Endodermal cell (in vitro differentiated cells): ENCODE measurements at regions not wholly inside any gene's neighbourhood (a gene's known extent, or its start where the extent isn't known, plus 50 kb on each side); places are given as distances from the start of the nearest gene placed in this dataset.

Experiments
- DNase-seq: peaks from one replicate; pipeline ENCODE4 v3.0.0-alpha.2; 2017
- H3K27ac ChIP-seq: 2 replicates; pipeline ENCODE4 v1.5.1; 2013; ENCODE audit warnings: mild to moderate bottlenecking, low read depth, low read length, moderate library complexity
- H3K27me3 ChIP-seq: 2 replicates; pipeline ENCODE4 v1.6.1; 2013; ENCODE audit warnings: mild to moderate bottlenecking, low read length, moderate library complexity; ENCODE audit not compliant: insufficient read depth, control insufficient read depth, poor library complexity, severe bottlenecking
- H3K36me3 ChIP-seq: 2 replicates; pipeline ENCODE4 v1.7.0; 2013; ENCODE audit warnings: mild to moderate bottlenecking, low read length, moderate library complexity; ENCODE audit not compliant: control insufficient read depth, insufficient read depth
- H3K4me1 ChIP-seq: one replicate; pipeline ENCODE4 v1.7.0; 2013; ENCODE audit warnings: low read length; ENCODE audit not compliant: control insufficient read depth, insufficient read depth
- H3K4me3 ChIP-seq: 2 replicates; pipeline ENCODE4 v1.5.1; 2013; ENCODE audit warnings: mild to moderate bottlenecking, low read length, moderate library complexity
- H3K9ac ChIP-seq: 2 replicates; pipeline ENCODE4 v1.6.1; 2013; ENCODE audit warnings: mild to moderate bottlenecking, low read length, moderate library complexity; ENCODE audit not compliant: poor library complexity, severe bottlenecking; ENCODE audit errors: extremely low read depth
- H3K9me3 ChIP-seq: 2 replicates; pipeline ENCODE4 v1.6.1; 2013; ENCODE audit warnings: mild to moderate bottlenecking, low read length, moderate library complexity; ENCODE audit not compliant: control insufficient read depth
- H3K27ac Mint-ChIP-seq: 2 replicates; pipeline ENCODE4 v1.8.0; 2020; ENCODE audit warnings: mixed read lengths
- H3K27me3 Mint-ChIP-seq: 2 replicates; pipeline ENCODE4 v1.8.0; 2021; ENCODE audit warnings: mild to moderate bottlenecking, mixed read lengths; ENCODE audit not compliant: insufficient read depth
- H3K36me3 Mint-ChIP-seq: 2 replicates; pipeline ENCODE4 v1.8.0; 2020; ENCODE audit warnings: low read depth, mixed read lengths
- H3K4me1 Mint-ChIP-seq: 2 replicates; pipeline ENCODE4 v1.8.0; 2020; ENCODE audit warnings: mixed read lengths
- H3K4me3 Mint-ChIP-seq: 2 replicates; pipeline ENCODE4 v1.8.0; 2020; ENCODE audit warnings: mild to moderate bottlenecking, moderate library complexity, mixed read lengths
- H3K9me3 Mint-ChIP-seq: 2 replicates; pipeline ENCODE4 v1.8.0; 2020; ENCODE audit warnings: mild to moderate bottlenecking, mixed read lengths
- CTCF ChIP-seq: fragments of 200-600 bp; sonication (generic); conservative IDR thresholded peaks from 2 replicates; pipeline ENCODE4 v1.5.0; 2021; ENCODE audit warnings: antibody characterized with exemption, mild to moderate bottlenecking
- WGBS, 2 experiments: methylation state at CpG; one replicate each; pipeline versions ENCODE4 v1.1.5 to v1.1.7; 2013; ENCODE audit warnings: missing lambda C conversion rate in 2 of 2, mixed read lengths in 1 of 2; ENCODE audit not compliant: insufficient coverage in 1 of 2, insufficient read length in 1 of 2; 5-methylcytosine and 5-hydroxymethylcytosine counted together

GRCh38 chr2:205882806-205883425 lies 200.6 kb downstream of the NRP2 start:
- Mint-ChIP-seq H3K27me3 (peaks cover 9% of the 10 kb centered on the region), H3K27ac (no peak overlapping the region)
- DNase-seq = no peak

GRCh38 chr2:205880048-205880447 lies 197.7 kb downstream of the NRP2 start:
- H3K27ac Mint-ChIP-seq = no peak overlapping the region
- Histone ChIP-seq H3K4me1 (no peaks in the 10 kb centered on the region), H3K27me3 (no peaks in the 10 kb centered on the region), H3K9me3 (no peaks in the 10 kb centered on the region), H3K27ac (no peak overlapping the region), H3K9ac (no peak overlapping the region), H3K4me3 (no peak overlapping the region), H3K36me3 (no peaks in the 10 kb centered on the region)
- DNase-seq = no peak
- H3K36me3 Mint-ChIP-seq = no peaks in the 10 kb centered on the region
- H3K27me3 Mint-ChIP-seq = peaks cover 9% of the 10 kb centered on the region
- no peak for TF ChIP-seq CTCF
- H3K9me3 Mint-ChIP-seq = peaks cover 5% of the 10 kb centered on the region
- no peaks in the 10 kb centered on the region for H3K4me1 Mint-ChIP-seq
- 94 to 96% methylated on average over 4 of the region's 4 CpGs for WGBS, 2 experiments
- H3K4me3 Mint-ChIP-seq = no peak overlapping the region

More at GRCh38 chr2:205882806-205883425, 200.6 kb downstream of the NRP2 start:
- no peaks in the 10 kb centered on the region for H3K27me3 ChIP-seq
- no peak overlapping the region for H3K9ac ChIP-seq
- H3K36me3 Mint-ChIP-seq = no peaks in the 10 kb centered on the region
- H3K9me3 ChIP-seq = no peaks in the 10 kb centered on the region
- H3K36me3 ChIP-seq = no peaks in the 10 kb centered on the region
- no peak overlapping the region for H3K4me3 ChIP-seq
- no peak overlapping the region for H3K4me3 Mint-ChIP-seq
- peaks cover 5% of the 10 kb centered on the region for H3K9me3 Mint-ChIP-seq
- H3K27ac ChIP-seq = no peak overlapping the region
- no peaks in the 10 kb centered on the region for H3K4me1 ChIP-seq
- no peak for TF ChIP-seq CTCF
- 75 to 93% methylated on average over 2 to 6 of the region's 6 CpGs for WGBS, 2 experiments
- H3K4me1 Mint-ChIP-seq = no peaks in the 10 kb centered on the region

DNA sequence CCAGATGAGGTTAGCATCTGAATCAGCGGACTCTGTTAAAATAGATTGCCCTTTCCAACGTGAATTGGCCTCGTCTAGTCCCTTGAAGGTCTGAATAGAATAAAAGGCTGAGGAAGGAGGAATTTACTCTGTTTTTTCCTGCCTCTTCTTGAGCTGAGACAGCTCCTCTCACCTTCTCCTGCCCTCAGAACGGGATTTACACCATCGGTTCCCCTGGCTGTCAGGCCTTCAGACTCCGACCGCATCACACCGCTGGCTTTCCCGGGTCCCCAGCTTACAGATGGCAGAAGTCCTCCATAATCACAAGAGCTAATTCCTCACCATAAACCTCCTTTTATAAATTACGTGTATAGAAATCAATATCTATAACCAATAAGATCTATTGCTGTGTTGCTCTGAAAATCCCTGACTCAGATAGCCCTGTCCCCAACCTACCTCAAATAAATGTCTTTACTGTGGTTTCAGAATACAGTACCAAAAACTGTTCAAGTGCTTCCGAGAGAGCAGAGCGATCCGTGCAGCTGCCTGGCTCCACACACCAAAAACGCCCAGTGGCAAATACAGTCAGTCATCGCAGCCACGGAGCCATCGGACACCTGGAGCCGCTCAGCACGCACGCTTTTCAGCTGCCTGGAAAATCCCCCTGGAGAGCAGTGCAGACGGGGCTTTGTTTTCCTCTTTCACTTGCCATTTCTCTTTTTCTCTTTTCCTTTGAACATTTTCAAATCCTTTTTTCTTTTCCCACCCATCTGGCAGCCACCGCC lies 196.9 kb downstream of the NRP2 start:
- H3K27ac ChIP-seq = no peak overlapping the region

More for the DNA sequence above, 196.9 kb downstream of the NRP2 start:
- no peaks in the 10 kb centered on the region for H3K4me1 Mint-ChIP-seq
- no peak overlapping the region for H3K9ac ChIP-seq
- no peaks in the 10 kb centered on the region for H3K36me3 ChIP-seq
- 88 to 92% methylated on average over 17 to 22 of the region's 22 CpGs for WGBS, 2 experiments
- no peak for TF ChIP-seq CTCF
- H3K4me3 ChIP-seq = no peak overlapping the region
- H3K9me3 ChIP-seq = no peaks in the 10 kb centered on the region
- no peak for DNase-seq
- no peaks in the 10 kb centered on the region for H3K27me3 ChIP-seq
- no peaks in the 10 kb centered on the region for H3K4me1 ChIP-seq
- no peak overlapping the region for H3K27ac Mint-ChIP-seq
- H3K4me3 Mint-ChIP-seq = no peak overlapping the region
- no peaks in the 10 kb centered on the region for H3K36me3 Mint-ChIP-seq
- peaks cover 9% of the 10 kb centered on the region for H3K27me3 Mint-ChIP-seq
- H3K9me3 Mint-ChIP-seq = peaks cover 5% of the 10 kb centered on the region
